Panc1 (cell line): ENCODE measurements at regions not wholly inside any gene's neighbourhood (a gene's known extent, or its start where the extent isn't known, plus 50 kb on each side); places are given as distances from the start of the nearest gene placed in this dataset.

Experiments
- SIN3A ChIP-seq: IDR thresholded peaks from 2 replicates; pipeline ENCODE4 v1.6.1; 2012; ENCODE audit warnings: low read depth, mild to moderate bottlenecking, low read length, moderate library complexity, borderline replicate concordance; ENCODE audit not compliant: insufficient read depth
- TF ChIP-seq, protein P1 (sequence below): fragments of 450-650 bp; IDR thresholded peaks from 2 replicates; pipeline ENCODE4 v1.5.1; 2017; ENCODE audit warnings: mild to moderate bottlenecking

DNA sequence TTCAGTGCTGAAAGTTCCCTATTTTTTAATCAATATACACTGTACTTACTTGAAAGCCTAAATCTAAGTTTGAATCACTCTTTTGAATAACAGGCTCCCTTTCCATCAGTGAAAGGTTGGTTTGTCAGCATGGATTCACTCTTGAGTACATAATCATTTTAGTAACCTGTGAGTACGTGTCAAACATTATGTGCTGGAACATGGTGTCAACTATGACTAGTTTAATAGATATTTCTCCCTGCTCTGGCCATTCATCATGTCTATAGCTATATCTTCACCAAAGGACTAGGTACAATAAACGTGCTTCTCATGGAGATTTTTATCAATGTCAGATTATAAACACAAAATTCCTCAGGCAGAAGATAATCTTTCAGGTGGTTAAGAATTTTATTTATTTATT, 61.7 kb upstream of the MDFIC start:
- TF ChIP-seq, protein P1, sequence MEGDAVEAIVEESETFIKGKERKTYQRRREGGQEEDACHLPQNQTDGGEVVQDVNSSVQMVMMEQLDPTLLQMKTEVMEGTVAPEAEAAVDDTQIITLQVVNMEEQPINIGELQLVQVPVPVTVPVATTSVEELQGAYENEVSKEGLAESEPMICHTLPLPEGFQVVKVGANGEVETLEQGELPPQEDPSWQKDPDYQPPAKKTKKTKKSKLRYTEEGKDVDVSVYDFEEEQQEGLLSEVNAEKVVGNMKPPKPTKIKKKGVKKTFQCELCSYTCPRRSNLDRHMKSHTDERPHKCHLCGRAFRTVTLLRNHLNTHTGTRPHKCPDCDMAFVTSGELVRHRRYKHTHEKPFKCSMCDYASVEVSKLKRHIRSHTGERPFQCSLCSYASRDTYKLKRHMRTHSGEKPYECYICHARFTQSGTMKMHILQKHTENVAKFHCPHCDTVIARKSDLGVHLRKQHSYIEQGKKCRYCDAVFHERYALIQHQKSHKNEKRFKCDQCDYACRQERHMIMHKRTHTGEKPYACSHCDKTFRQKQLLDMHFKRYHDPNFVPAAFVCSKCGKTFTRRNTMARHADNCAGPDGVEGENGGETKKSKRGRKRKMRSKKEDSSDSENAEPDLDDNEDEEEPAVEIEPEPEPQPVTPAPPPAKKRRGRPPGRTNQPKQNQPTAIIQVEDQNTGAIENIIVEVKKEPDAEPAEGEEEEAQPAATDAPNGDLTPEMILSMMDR, result no peak
- TF ChIP-seq SIN3A, result no peak
